ENCODE measurements at regions not wholly inside any gene's neighbourhood (a gene's known extent, or its start where the extent isn't known, plus 50 kb on each side); places are given as distances from the start of the nearest gene placed in this dataset.

DNA sequence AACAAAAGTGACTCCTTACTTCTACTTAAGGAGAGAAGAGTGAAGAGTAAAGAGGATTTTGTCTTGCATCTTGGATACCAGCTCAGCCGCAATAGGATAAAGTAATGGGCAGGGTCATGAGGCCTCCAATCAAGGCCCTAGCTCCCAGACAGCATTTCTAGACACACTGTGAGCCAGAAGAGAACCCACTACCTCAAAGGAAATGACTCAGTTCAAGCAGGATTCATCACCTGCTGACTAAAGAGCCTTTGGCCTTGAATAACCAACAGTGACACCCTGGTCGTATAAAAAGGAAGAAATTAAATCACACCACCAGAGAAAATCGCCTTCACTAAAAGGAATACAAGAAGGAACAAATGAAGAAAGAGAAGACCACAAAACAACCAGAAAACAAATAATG is 416.1 kb downstream of the PCDH18 start:
- Histone ChIP-seq H3K9ac (ENCODE audit: low read length) (no peak overlapping the region), H3K4me2 (ENCODE audit: low read length) (no peak overlapping the region), H3K4me3 (ENCODE audit: low read length) (no peak overlapping the region), H4K20me1 (ENCODE audit: low read length) (no peaks in the 10 kb centered on the region), H3K27ac (ENCODE audit: low read length) (no peak overlapping the region), H3K9me3 (ENCODE audit: low read length) (no peaks in the 10 kb centered on the region), H3K4me1 (ENCODE audit: insufficient read depth, low read length) (peaks cover 4% of the 10 kb centered on the region; the same call in 1 of the 2 replicates), H3F3A (ENCODE audit: low read length, unreplicated experiment) (no peaks in the 10 kb centered on the region), H3K9me2 (replicated peaks; ENCODE audit: low read length) (no peaks in the 10 kb centered on the region), H3K27me3 (ENCODE audit: low read length) (no peaks in the 10 kb centered on the region), H3K79me2 (ENCODE audit: low read length) (no peaks in the 10 kb centered on the region), H2AFZ (ENCODE audit: low read length) (no peak overlapping the region), H3K36me3 (ENCODE audit: low read depth, low read length) (no peaks in the 10 kb centered on the region)
- CTCF ChIA-PET = no interaction called here
- intact Hi-C loops (cut with micrococcal nuclease) = no loop called here
- no TSS peak for BruUV-seq (replicated peaks)
- POLR2A ChIA-PET (ENCODE audit: unreplicated experiment) = no interaction called here
- TF ChIP-seq EZH2 (IDR thresholded peaks at IDR 0.05; ENCODE audit: low read length, unreplicated experiment) (no peak), EZH2phosphoT487 (IDR thresholded peaks at IDR 0.05; ENCODE audit: borderline replicate concordance, low read length) (no peak)
- TF ChIP-seq, protein P1, sequence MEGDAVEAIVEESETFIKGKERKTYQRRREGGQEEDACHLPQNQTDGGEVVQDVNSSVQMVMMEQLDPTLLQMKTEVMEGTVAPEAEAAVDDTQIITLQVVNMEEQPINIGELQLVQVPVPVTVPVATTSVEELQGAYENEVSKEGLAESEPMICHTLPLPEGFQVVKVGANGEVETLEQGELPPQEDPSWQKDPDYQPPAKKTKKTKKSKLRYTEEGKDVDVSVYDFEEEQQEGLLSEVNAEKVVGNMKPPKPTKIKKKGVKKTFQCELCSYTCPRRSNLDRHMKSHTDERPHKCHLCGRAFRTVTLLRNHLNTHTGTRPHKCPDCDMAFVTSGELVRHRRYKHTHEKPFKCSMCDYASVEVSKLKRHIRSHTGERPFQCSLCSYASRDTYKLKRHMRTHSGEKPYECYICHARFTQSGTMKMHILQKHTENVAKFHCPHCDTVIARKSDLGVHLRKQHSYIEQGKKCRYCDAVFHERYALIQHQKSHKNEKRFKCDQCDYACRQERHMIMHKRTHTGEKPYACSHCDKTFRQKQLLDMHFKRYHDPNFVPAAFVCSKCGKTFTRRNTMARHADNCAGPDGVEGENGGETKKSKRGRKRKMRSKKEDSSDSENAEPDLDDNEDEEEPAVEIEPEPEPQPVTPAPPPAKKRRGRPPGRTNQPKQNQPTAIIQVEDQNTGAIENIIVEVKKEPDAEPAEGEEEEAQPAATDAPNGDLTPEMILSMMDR (conservative IDR thresholded peaks at IDR 0.05; ENCODE audit: low read depth, low read length) = no peak
- ATAC-seq (peak; percentile 55), DNase-seq (peak; percentile 42)

DNA sequence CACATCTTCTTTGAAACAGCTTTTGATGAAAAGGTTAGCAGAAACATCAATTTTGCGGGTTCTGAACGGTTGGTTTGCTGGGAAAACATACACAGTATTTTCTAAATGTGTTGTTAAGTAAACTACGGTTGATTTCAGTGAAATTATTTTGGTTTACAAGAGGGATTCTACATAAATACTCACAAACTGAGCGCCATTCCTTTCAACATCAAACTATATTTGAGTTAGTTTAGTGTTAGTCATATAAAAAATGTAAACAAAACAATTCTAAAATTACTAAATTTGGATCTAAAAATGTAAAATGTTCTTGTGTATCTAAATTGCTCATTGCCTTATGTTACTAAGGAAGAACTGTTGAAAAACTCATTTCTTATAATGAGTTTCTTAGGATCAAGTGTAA is 425.6 kb downstream of the PCDH18 start:
- no peak for TF ChIP-seq EZH2 (IDR thresholded peaks at IDR 0.05; ENCODE audit: low read length, unreplicated experiment)
- TF ChIP-seq, protein P1 (conservative IDR thresholded peaks at IDR 0.05; ENCODE audit: low read depth, low read length) = no peak
- no peak for TF ChIP-seq EZH2phosphoT487 (IDR thresholded peaks at IDR 0.05; ENCODE audit: borderline replicate concordance, low read length)
- Histone ChIP-seq H3F3A (ENCODE audit: low read length, unreplicated experiment) (no peaks in the 10 kb centered on the region), H3K9ac (ENCODE audit: low read length) (no peak overlapping the region), H4K20me1 (ENCODE audit: low read length) (no peaks in the 10 kb centered on the region), H3K4me2 (ENCODE audit: low read length) (no peak overlapping the region), H3K27me3 (ENCODE audit: low read length) (no peaks in the 10 kb centered on the region), H3K36me3 (ENCODE audit: low read depth, low read length) (no peaks in the 10 kb centered on the region), H3K9me2 (replicated peaks; ENCODE audit: low read length) (no peaks in the 10 kb centered on the region), H3K4me3 (ENCODE audit: low read length) (no peak overlapping the region), H3K9me3 (ENCODE audit: low read length) (no peaks in the 10 kb centered on the region), H3K27ac (ENCODE audit: low read length) (no peak overlapping the region), H3K4me1 (ENCODE audit: insufficient read depth, low read length) (no peaks in the 10 kb centered on the region), H2AFZ (ENCODE audit: low read length) (0 out of 2 replicates have a peak overlapping the region, but pooled peaks have one; percentile 13), H3K79me2 (ENCODE audit: low read length) (no peaks in the 10 kb centered on the region)
- CTCF ChIA-PET = no interaction called here
- DNase-seq = no peak
- intact Hi-C loops (cut with micrococcal nuclease) = no loop called here
- ATAC-seq = no peak
- POLR2A ChIA-PET (ENCODE audit: unreplicated experiment) = no interaction called here
- no TSS peak for BruUV-seq (replicated peaks)

DNA sequence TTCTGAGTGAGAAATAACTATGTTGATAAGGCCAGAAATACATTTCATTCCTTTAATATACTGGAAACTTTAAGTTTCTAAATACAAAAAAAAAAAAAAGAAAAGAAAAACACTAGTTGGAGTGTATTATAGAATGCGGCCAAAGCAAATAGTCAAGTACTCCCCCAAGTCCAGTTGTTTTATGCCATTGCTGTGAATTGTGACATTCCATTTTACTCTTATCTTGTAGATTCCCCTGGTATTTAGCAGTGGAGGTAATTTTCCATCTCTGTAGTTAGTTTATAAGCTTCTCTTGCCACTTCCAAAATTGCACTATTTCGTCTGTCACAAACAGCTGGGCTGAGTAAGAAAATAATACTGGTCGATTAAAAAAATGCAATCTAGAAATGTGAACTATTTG is 426.0 kb downstream of the PCDH18 start:
- H3K9me2 ChIP-seq (replicated peaks; ENCODE audit: low read length) = no peaks in the 10 kb centered on the region
- no peak for ATAC-seq
- H4K20me1 ChIP-seq (ENCODE audit: low read length) = no peaks in the 10 kb centered on the region
- BruUV-seq (replicated peaks) = no TSS peak
- H3K4me1 ChIP-seq (ENCODE audit: insufficient read depth, low read length) = no peaks in the 10 kb centered on the region
- TF ChIP-seq, protein P1 (conservative IDR thresholded peaks at IDR 0.05; ENCODE audit: low read depth, low read length) = no peak
- TF ChIP-seq EZH2phosphoT487 (IDR thresholded peaks at IDR 0.05; ENCODE audit: borderline replicate concordance, low read length) = no peak
- TF ChIP-seq EZH2 (IDR thresholded peaks at IDR 0.05; ENCODE audit: low read length, unreplicated experiment) = no peak
- H2AFZ ChIP-seq (ENCODE audit: low read length) = 0 out of 2 replicates have a peak overlapping the region, but pooled peaks have one; percentile 13
- intact Hi-C loops (cut with micrococcal nuclease) = no loop called here
- H3K36me3 ChIP-seq (ENCODE audit: low read depth, low read length) = no peaks in the 10 kb centered on the region
- H3F3A ChIP-seq (ENCODE audit: low read length, unreplicated experiment) = no peaks in the 10 kb centered on the region
- no peak overlapping the region for H3K4me3 ChIP-seq (ENCODE audit: low read length)
- CTCF ChIA-PET = no interaction called here
- DNase-seq = no peak
- POLR2A ChIA-PET (ENCODE audit: unreplicated experiment) = no interaction called here
- H3K9ac ChIP-seq (ENCODE audit: low read length) = no peak overlapping the region
- H3K79me2 ChIP-seq (ENCODE audit: low read length) = no peaks in the 10 kb centered on the region
- no peaks in the 10 kb centered on the region for H3K9me3 ChIP-seq (ENCODE audit: low read length)
- H3K27ac ChIP-seq (ENCODE audit: low read length) = no peak overlapping the region
- no peaks in the 10 kb centered on the region for H3K27me3 ChIP-seq (ENCODE audit: low read length)
- H3K4me2 ChIP-seq (ENCODE audit: low read length) = no peak overlapping the region
